ENCODE measurements at regions not wholly inside any gene's neighbourhood (a gene's known extent, or its start where the extent isn't known, plus 50 kb on each side); places are given as distances from the start of the nearest gene placed in this dataset.
"Not testable (repeated sequence)": the region's sequence is repeated elsewhere in the genome, so short reads cannot be mapped to it uniquely, and the experiment has no call there.

GRCh38 chr7:120181499-120181898 is 91.5 kb upstream of the KCND2 start:
- H3K4me3 ChIP-seq (replicated peaks; ENCODE audit: low read depth, low read length): no peak overlapping the region
- no peak for DNase-seq (ENCODE audit: low read depth)
- no peak for TF ChIP-seq CTCF (IDR thresholded peaks at IDR 0.05; ENCODE audit: low read length, missing control alignments)

GRCh38 chr7:120184866-120185265 is 88.1 kb upstream of the KCND2 start:
- no peak overlapping the region for H3K4me3 ChIP-seq (replicated peaks; ENCODE audit: low read depth, low read length)
- TF ChIP-seq CTCF (IDR thresholded peaks at IDR 0.05; ENCODE audit: low read length, missing control alignments): no peak
- no peak for DNase-seq (ENCODE audit: low read depth)

DNA sequence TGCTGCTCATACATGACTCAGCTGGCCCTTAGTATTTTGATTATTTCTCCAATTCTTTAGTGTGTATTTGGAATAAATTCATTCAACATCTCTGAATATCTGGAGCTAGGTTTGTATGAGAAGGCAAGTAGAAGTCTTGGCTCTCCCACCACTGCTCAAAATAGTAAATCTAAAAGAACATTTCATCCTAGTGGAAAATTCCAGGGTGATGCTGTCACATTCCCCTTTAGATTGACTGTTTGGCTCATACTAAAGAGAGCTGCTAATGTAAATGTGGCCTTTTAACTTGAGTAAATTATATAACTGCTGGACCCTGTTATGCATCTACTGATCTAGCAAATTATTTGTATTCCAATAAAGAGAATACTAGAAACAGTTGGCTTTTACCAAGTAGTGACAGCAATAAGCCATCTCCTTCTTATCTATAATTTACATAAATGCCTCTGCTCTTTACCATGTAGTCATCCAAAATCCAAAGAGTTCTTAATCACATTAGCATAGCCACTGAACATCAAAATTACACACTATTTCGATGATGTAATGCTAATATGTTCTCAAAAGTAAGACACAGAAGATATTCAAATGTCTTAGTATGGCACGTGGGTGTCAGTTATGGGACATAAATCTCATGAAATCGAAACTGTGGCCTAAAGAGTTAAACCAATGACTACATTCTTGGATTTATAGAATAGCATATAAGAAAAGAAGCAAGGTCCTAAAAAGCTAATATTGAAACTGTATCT is 86.9 kb upstream of the KCND2 start:
- no peak for TF ChIP-seq CTCF (IDR thresholded peaks at IDR 0.05; ENCODE audit: low read length, missing control alignments)
- DNase-seq (ENCODE audit: low read depth): peak; percentile 13
- H3K4me3 ChIP-seq (replicated peaks; ENCODE audit: low read depth, low read length): no peak overlapping the region

GRCh38 chr7:120186688-120187087 is 86.3 kb upstream of the KCND2 start:
- no peak for TF ChIP-seq CTCF (IDR thresholded peaks at IDR 0.05; ENCODE audit: low read length, missing control alignments)
- no peak overlapping the region for H3K4me3 ChIP-seq (replicated peaks; ENCODE audit: low read depth, low read length)
- DNase-seq (ENCODE audit: low read depth): no peak

DNA sequence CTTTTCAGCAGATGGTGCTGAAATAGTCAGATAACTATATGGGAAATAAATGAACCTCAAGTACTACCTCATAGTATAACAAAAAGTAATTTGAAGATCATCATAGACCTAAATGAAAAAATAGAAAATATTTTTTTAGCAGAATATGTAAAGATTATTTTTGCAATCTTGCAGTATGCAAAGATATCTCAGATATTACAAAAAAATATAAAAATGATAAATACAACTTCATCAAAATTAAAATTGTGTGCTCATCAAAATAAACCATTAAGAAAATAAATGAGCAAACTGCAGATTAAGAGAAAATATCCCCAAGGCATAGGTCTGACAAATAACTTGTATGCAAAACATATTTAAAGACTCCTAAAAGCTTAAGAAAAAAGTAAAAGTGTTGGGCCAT is 83.4 kb upstream of the KCND2 start:
- DNase-seq (ENCODE audit: low read depth): no peak
- no peak for TF ChIP-seq CTCF (IDR thresholded peaks at IDR 0.05; ENCODE audit: low read length, missing control alignments)
- H3K4me3 ChIP-seq (replicated peaks; ENCODE audit: low read depth, low read length): no peak overlapping the region

- TF ChIP-seq CTCF (IDR thresholded peaks at IDR 0.05; ENCODE audit: low read length, missing control alignments): no peak
- no peak for DNase-seq (ENCODE audit: low read depth)
Observed at GRCh38 chr7:120190109-120190508, 82.9 kb upstream of the KCND2 start.

GRCh38 chr7:120190566-120190965 is 82.4 kb upstream of the KCND2 start:
- no peak for DNase-seq (ENCODE audit: low read depth)
- no peak for TF ChIP-seq CTCF (IDR thresholded peaks at IDR 0.05; ENCODE audit: low read length, missing control alignments)
- no peak overlapping the region for H3K4me3 ChIP-seq (replicated peaks; ENCODE audit: low read depth, low read length)

More at GRCh38 chr7:120190109-120190508, 82.9 kb upstream of the KCND2 start:
- H3K4me3 ChIP-seq (replicated peaks; ENCODE audit: low read depth, low read length): no peak overlapping the region

DNA sequence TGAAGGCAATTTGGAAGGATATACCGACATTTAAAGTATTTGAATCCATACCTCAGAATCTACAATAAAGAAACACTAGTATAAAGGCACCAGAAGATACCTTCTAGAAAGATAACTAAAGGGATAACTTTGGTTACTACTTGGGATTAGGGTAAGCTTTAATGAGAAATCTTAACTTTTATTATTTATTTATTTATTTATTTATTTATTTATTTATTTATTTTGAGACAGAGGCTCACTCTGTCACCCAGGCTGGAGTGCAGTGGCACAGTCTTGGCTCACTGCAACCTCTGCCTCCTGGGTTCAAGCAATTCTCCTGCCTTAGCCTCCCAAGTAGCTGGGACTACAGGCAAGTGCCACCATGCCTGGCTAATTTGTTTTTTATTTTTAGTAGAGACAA is 81.6 kb upstream of the KCND2 start:
- DNase-seq (ENCODE audit: low read depth): not testable (repeated sequence)

More for the DNA sequence above, 81.6 kb upstream of the KCND2 start:
- H3K4me3 ChIP-seq (replicated peaks; ENCODE audit: low read depth, low read length): not testable (repeated sequence)
